ENCODE measurements at regions not wholly inside any gene's neighbourhood (a gene's known extent, or its start where the extent isn't known, plus 50 kb on each side); places are given as distances from the start of the nearest gene placed in this dataset.

DNA sequence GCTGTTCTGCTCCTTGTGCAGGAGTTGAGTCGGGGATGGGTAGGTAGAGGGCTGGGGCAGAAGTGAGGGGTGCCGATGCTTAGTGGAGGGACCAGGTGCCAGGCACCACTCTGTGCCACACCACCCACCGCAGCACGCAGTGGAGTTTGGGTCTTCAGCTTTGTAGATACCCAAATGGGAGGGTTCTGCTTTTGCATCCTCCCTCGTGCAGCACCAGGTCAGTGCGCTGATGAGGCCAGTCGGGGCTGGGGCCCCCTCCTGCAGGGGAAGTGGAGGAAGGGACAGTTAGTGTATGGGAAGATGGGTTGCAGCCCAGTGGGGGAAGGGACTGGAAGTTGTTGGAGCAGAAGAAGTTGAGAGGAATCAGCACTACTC, 244.0 kb downstream of the RHOU start:
- no peak for DNase-seq

DNA sequence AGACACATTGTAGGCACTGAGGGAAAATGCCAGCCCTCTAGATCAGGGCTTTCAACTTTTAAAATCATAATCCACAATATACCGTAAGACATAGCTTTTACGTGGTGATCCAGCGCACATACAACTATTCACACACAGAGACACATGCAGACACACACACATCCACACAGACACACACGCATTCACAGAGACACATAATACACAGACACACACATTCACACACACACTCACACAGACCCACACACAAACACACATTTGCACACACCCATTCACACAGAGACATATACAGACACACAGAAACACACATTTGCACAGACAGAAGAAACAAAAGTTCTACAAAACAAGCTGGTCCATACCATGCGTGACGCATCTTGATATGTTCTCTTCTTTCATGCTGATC, 244.5 kb downstream of the RHOU start:
- no peak for DNase-seq

DNA sequence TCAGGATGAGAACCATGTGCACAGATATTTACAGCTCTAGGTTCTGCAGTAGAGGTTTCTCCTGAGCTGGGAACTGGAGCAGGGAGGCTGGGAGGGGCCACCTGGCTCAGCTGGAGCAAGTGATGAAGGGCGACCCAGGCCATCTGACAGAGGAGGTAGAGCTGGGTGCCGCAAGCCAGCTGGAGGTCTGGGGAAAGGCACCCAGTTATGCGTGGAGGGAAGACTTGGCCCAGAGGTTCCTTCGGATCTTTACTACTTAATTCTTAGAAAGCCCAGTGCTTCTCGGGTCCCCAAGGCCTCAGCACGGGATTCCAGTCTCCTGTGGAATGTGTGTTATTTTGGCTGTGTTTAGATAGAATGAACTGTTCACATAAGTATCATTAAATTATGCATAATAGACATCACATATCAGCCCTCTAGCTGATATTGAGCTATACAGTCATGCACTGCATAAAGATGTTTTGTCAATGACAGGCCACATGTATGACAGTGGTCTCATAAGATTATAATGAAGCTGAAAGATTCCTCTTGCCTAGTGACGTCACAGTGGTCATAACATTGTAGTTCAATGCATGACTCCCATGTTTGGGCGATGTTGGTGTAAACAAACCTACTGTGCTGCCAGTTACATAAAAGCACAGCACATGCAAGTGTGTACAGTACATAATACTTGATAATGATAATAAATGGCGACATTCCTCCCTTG, 245.1 kb downstream of the RHOU start:
- DNase-seq = no peak

DNA sequence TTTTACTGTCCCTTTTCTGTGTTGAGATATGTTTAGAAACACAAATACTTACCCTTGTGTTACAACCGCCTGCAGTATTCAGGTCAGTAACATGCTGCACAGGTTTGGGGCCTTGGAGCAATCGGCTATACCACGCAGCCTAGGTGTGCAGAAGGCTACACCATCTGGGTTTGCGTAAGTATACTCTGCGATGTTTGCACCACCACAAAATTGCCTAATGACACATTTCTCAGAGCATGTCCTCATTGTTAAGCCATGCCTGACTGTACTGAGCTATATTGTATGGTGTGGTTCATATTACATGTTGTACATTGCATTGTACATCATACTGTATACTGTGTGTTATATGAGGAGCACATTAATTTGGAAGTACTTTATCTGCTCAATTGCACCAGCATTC, 247.4 kb downstream of the RHOU start:
- no peak for DNase-seq

DNA sequence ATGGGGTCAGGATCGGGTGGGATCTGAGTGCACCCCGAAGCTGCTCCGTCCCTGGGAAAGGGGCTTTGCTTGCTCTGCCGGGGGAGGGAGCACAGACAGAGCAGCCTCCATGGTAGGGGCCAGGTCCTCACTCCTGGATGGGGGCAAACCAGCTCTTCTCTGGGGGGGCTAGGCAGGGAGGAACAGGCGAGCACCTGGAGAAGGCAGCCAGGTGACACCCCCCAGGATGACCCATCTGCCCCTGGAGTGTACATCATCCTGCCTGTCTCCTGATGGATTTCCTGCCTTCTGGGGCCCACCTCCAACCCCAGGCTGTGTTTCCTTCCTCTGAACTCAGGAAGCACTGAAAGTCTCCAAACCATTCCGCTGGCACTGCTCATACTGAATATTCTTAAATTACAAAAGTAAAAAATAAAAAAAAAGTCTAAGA, 248.0 kb downstream of the RHOU start:
- no peak for DNase-seq

DNA sequence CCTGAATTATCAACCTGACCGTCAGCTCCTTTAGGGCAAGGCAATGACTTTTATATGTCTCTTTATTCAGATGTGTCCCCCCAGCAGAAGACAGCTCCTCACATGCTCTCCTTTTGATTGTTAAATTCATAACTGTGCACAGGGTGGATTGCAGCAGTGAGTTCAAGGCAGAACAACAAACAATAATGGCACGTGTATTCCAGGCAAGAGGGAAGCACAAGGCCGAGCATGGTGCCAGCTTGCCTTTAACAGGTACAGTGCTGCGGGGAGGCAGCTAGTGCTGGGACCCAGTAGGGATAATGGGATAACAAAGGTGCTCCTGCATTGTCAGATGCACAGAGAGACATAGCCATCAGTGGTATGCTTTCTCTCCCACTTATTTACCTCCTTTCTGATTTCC, 248.4 kb downstream of the RHOU start:
- no peak for DNase-seq

DNA sequence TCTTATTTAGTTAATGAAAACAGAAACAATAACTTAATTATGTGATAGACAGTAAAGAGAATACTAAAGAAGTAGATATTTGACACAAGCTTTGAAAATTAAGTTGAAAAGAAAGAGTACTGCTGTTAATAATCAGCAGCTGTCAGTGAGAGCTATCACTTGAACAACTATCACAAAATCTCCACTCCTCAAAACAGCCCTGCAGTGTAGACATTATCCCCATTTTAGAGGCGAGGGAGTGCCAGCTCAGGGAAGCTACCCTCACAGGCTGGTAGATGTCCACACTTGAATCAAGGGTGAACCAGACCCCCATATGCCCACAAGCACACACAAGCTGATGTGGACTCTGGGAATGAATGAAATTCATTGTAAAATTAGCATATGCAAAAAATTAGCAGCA, 248.8 kb downstream of the RHOU start:
- no peak for DNase-seq

DNA sequence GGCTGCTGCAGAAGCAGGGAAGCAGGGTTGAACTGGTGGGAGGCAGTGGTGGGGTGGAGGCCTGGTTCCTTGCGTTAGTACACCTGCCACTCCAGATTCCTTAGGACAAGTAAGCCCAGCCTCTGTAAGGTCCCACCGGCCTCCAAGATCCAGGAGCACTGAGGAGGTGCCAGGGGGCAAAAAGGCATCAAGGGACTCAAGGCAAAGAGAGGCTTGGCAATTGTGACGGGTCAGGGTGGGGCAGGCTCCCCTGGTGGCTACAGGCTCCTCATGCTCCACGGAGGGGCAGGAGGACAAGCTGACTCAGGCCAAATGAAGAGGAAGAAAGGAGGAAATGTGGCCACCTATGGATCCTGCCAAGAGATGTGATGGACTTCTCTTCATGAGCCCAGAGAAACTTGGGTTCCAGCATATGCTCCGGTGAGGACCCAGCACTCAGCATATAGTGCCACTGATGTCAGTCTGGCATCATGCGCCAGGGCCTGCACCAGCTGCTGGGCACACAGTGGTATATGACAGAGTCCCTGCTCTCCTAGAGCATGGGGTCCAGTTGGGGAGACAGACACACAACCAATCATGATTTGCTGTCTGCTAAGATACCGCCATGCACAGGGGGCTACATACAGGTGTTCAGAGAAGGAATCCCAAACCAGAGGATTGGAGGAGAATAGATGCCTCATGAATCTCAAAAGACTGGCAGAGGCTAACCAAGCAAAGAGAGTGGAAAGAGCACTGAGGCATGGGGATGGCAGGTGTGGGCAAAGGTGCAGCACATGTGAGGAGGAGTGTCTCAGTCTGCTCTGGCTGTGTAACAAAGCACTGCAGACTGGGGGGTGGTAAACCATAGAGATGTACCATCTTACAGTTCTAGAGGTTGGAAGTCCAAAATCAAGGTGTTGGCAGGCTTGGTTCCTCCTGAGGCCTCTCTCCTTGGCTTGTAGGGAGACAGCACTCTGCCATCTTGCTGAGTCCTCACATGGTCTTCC, 249.7 kb downstream of the RHOU start:
- no peak for DNase-seq

DNA sequence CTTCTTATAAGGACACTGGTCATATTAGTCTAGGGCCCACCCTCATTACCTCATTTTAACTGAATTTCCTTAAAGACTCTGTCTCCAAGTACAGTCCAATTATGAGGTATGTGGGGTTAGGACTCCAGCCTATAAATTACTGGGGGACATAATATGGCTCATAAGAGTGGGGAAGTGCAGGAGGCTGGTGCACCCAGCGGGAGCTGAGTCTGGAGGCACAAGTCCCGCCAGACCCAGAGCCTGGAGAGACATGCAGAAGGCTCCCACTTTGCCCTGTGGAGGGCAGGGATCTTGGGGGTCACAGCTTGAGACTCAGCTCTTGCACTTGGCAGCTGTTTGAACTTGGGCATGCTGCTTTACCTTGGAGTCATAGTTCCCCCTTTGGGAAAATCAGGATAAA, 250.4 kb downstream of the RHOU start:
- no peak for DNase-seq

DNA sequence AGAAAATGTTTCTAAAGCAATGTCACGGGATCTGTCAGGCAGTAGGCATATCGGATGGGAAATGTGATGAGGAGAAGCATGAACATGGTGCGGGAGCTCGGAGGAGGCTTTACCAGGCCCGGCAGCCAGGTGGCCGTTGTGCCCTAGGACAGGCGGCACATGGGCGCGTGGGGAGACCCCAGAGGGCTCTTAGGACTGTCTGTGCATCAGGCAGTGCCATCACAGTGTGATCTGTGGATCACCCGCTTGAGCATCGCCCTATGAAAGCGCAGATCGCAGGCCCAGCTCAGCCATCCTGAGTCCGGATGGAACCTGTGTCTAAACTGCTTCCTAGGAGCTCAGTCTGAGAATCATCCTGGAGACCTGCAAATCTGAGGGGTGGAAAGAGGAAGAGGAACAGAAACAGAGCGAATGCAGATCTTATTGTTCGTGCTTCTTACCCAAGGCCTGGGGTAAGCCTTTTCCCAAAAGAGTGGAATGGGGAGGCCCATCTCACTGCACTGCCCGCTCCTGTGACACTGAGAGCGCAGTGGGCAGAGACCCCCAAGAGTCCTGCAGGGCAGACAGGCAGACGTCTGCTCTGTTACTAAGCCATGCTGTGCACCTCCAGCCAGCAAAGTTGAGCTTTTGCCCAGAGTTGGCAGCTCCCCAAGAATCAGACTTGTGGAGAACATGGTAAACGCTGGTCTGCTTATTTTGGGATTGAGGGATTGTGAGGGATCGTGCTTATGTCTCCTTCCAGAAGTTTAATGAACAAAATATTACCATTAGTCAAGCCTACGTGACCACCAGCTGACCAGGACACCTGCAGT, 251.0 kb downstream of the RHOU start:
- DNase-seq = no peak

DNA sequence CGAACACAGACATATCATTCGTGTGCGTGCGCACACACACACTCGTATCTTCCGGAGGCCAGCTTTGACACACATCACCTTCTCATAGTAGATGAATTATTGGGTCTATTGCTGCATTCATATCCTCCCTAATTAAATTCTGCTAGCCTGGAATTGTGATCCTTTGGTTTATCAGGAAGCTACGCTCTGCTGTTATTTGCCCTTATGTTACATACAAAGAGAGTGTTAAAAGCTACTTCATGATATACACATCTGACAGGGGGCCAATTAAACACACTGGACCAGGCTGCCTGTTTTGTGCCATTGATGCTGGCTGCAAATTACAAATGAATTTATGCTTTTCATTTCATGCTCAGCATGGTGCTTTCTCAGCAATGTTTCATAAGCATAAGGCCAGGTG, 252.0 kb downstream of the RHOU start:
- DNase-seq = no peak

DNA sequence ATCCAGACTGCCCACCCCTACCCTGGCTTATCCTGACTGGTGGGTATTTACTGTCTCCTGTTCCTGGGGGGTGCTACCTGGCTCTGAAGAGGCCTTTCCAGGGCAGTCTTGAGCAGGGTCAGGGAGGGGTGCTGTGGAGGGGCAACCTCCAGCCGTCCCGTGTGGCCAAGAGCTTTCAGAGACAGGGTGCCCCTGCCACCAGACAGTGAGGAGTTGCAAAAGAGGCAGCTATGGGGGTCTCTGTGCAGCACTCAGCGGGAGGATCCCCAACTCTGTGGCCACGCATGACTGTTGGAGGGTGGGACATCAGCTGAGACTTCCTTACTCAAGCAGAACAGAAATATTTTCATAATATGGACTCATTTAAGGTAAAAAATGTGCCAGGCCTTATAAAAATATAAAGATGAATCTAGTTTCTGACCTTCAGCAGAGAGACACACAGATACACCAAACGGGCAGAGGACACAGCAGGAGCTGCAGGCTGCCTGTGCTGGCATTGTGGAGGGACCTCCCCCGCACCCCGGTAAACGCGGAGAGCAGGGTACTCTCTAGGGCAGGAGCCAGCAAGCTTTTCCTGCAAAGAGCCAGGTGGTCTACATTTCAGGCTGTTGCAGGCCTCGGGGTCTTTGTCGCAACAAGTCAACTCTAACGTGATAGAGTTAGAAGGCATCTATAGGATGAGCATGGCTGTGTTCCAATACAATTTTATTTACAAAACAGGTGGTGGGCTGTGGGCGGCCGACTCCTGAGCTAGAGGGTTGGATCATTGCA, 252.6 kb downstream of the RHOU start:
- DNase-seq = no peak

DNA sequence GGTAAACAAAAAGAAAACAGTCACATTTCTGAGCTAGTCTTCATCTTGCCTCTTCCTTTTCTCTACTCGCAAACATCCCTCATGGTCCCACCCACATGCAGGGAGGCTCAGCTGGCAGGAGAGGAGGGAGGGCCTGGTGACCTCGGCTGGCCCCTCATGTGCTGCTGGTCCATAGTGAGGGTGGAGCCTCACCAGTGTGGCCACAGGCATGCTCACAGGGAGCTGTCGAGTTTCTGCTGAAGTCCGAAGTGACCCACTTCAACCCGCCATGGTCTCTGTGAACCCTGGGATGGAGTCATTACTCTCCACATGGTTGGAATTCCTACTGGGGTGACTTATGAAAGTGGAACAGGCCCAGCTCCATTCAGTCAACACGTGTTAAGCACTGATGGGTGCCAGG, 253.4 kb downstream of the RHOU start:
- DNase-seq = no peak

DNA sequence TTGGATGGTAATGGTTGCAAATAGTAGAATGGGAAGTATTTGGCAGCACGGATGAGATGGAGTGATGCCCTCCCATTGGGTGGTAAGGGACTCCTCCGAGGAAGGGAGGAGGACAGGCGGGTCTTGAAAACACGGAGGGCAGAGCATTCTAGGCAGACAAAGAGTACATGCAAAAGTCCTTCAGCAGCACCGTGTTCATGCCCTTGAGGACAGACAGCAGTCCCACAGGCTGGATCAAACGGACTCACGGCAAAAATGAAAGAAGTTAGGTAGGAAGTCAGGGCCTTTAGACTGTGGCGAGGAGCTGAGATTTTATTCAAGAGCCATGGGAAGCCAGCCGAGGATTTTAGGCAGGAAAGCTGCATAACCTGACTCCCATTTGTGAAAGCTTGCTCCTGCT, 253.9 kb downstream of the RHOU start:
- no peak for DNase-seq

DNA sequence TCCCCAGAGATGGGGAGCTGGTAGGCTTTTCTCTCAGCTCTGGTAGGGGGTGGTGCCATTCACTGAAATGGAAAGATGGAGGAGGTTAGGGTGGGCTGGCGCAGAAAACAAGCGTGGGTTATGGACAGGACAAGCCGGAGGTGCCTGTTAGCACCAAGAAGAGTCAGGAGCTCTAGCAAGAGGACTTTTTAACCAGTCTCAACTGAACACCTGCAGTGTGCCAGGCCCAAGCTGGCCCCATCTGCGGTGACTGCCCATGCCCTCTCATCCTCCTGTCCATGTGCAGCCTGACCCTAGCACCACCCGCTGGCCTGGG, 254.4 kb downstream of the RHOU start:
- DNase-seq = no peak

DNA sequence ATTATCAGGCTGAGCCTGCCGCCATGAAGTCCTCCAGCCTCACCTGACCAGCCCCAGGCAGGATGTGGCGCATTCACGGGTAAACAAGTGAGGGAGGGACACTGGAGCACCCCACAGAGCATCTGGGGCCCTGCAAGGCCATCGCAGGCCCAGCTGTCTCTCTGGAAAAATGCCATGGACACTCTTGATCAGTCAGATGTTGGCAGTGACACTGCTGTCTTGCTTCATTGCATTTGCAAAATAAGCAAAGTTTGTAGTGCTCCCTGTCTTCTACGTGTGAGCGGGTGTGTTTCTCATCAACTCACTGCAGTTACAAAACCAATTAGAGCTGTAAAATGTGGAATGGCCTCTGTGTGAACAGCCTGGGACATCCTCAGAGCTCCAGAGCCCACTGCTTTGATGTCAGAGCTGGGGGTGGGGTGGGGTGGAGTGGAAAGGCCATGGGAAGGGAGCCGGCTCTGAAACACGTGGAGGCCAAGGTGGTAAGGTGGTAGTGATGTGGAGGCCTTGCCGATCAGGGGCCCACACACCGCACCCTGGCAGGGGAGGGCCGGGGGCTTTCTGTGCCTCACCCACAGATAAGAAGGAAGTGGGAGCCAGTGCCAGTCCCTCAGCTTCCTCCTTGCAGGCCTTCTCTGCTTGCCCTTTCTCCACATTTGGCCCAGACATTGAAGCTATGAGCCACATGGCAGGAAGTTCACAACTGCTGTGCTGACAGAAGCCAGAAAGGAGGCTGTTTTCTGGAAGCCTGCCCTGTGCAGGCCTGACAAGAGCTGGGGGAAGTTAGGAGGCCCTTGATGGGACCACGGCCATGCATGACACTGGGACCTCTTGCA, 254.9 kb downstream of the RHOU start:
- no peak for DNase-seq

DNA sequence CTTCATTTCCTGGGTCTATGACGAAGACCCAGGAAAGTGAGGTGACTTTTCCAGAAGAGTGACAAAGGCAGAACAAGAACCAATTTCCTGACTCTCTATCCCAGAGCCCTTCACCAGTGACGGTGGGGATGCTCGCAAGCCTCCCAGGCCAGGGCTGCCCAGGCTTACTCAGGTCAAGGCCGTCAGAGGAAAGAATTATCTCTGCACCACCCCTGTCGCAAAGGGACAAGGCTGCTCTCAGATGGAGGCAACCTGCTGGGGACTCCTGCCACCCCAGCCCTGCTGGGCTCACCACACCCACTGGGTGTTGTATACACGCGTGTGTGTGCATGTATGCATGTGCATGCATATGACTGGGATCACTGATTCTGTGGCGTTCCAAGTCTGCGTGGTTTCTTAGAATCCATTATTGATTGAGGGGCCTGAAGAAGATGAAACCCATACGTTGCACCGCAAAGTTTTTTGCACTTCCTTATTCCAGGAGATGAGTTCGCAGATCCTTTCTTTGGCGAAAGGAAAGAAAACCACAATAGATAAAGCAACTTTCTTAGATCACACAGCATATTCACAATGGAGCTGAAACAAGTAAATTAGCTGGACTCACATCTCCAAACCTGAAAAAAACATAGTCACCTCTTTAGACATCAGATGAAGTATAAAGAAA, 255.8 kb downstream of the RHOU start:
- DNase-seq = no peak

DNA sequence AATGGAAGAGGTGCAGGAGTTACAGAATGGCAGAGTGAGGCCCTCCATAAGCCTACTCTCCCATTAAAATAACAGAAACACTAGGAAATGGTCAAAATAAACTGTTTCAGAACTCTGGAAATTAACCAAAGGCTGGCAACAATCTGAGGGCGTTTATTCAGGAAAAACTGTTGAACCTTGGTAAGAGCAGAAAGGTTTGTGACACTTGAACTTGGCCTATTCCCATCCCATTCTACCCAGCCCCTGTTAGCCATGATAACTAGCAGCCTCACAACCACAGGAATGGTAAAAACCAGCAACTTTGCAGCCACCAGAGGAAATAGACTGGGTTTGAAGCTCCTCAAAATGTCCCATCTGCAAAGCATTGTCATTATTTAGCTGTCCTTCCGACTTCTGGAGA, 256.8 kb downstream of the RHOU start:
- no peak for DNase-seq

DNA sequence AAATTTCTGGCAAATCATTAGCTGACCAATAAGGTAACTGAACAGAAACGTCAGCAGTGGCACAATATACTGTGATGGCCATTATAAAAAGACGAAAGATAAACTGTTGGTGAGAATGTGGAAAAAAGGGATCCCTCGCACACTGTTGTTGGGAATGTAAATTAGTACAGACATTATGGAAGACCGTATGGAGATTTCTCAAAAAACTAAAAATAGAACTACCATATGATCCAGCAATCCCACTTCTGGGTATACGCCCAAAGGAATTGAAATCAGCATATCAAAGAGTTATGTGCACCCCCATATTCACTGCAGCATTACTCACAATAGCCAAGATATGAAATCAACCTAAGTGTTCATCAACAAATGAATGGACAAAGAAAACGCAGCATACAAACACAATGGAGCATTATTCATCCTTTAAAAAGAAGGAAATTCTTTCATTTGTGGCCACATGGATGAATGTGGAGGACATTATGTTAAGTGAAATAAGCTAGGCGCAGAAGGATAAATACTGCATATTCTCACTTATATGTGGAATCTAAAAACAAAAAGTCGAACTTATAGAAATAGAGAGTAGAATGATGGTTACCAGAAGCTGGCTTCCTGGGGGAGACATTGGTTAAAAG, 257.7 kb downstream of the RHOU start:
- no peak for DNase-seq

DNA sequence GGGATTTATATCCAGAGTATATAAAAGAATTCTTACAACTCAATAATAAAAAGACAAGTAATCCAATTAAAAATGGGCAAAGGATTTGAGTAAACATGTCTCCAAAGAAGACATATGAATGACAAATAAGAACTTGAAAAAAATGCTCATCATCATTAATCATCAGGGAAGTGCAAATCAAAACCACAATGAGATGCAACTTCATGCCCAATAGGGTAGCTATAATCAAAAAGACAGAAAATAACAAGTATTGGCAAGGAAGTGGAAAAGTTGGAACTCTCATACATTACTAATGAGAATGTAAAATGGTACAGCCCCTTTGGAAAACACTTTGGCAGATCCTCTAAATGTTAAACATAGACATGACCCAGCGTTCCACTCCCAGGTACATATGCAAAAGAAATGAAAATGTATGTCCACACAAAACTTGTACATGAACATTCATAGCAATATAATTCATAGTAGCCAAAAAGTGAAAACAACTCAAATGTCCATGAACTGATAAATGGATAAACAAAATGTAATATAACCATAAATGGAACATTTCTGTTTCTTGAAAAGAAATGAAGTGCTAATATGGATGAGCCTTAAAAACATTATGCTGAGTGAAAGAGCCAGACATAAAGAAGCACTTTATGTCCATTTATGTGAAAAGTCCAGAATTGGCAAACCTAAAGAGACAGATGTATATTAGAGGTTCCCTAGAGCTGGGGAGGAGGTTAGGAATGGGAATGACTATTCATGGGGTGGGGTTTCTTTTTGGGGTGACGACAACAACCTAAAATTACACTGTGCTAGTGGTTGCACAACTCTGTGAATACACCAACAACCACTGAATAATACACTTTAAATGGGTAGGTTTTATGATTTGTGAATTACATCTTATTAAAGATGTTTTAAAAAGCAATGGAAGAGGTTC, 259.7 kb downstream of the RHOU start:
- no peak for DNase-seq

Measured in NCI-H1436 treated with DMSO at 0.1 percent for 48 hours (cell line).